Astrocyte (in vitro differentiated cells and primary cell): ENCODE measurements at regions not wholly inside any gene's neighbourhood (a gene's known extent, or its start where the extent isn't known, plus 50 kb on each side); places are given as distances from the start of the nearest gene placed in this dataset.

Source experiments
- DNase-seq: peaks from one replicate; pipeline ENCODE4 v3.0.0-alpha.2; 2010; ENCODE audit warnings: low read depth
- FAIRE-seq: peaks from 2 replicates; lab custom pipeline; 2011; peaks lifted over from hg19 to GRCh38; lab: Jason Lieb, UNC
- H2AFZ ChIP-seq: 2 replicates; pipeline ENCODE4 v1.6.0; 2012; ENCODE audit warnings: low read depth, low read length, inconsistent platforms
- H3K27ac ChIP-seq: 2 replicates; pipeline ENCODE4 v1.5.1; 2011; ENCODE audit warnings: low read depth, low read length, inconsistent platforms
- H3K27me3 ChIP-seq: 2 replicates; pipeline ENCODE4 v1.6.0; 2011; ENCODE audit warnings: low read length, inconsistent platforms; ENCODE audit not compliant: insufficient read depth
- H3K36me3 ChIP-seq: 2 replicates; pipeline ENCODE4 v1.5.1; 2011; ENCODE audit warnings: low read length, inconsistent platforms; ENCODE audit not compliant: insufficient read depth
- H3K4me1 ChIP-seq: 2 replicates; pipeline ENCODE4 v1.5.1; 2011; ENCODE audit warnings: low read length, inconsistent platforms; ENCODE audit not compliant: insufficient read depth
- H3K4me2 ChIP-seq: 2 replicates; pipeline ENCODE4 v1.6.0; 2012; ENCODE audit warnings: low read length, inconsistent platforms
- H3K4me3 ChIP-seq: 2 replicates; pipeline ENCODE4 v1.5.1; 2011; ENCODE audit warnings: low read depth, mild to moderate bottlenecking, low read length, inconsistent platforms; ENCODE audit not compliant: insufficient read depth
- H3K79me2 ChIP-seq: 2 replicates; pipeline ENCODE4 v1.6.0; 2012; ENCODE audit warnings: mild to moderate bottlenecking, low read length, inconsistent platforms; ENCODE audit not compliant: insufficient read depth
- H3K9ac ChIP-seq: 2 replicates; pipeline ENCODE4 v1.6.0; 2012; ENCODE audit warnings: mild to moderate bottlenecking, low read length, inconsistent platforms
- H3K9me3 ChIP-seq: 2 replicates; pipeline ENCODE4 v1.5.1; 2012; ENCODE audit warnings: low read depth, mild to moderate bottlenecking, low read length, inconsistent platforms; ENCODE audit not compliant: insufficient read depth
- H4K20me1 ChIP-seq: 2 replicates; pipeline ENCODE4 v1.6.0; 2012; ENCODE audit warnings: low read length, inconsistent platforms; ENCODE audit not compliant: insufficient read depth
- H3K27ac Mint-ChIP-seq: one replicate; pipeline ENCODE4 v1.8.0; 2021; ENCODE audit warnings: mild to moderate bottlenecking, mixed read lengths; ENCODE audit not compliant: unreplicated experiment
- H3K27me3 Mint-ChIP-seq: one replicate; pipeline ENCODE4 v1.8.0; 2021; ENCODE audit warnings: low read depth, mixed read lengths; ENCODE audit not compliant: unreplicated experiment
- H3K36me3 Mint-ChIP-seq: one replicate; pipeline ENCODE4 v1.8.0; 2021; ENCODE audit warnings: low read depth, mixed read lengths; ENCODE audit not compliant: unreplicated experiment
- H3K4me1 Mint-ChIP-seq: one replicate; pipeline ENCODE4 v1.8.0; 2021; ENCODE audit warnings: low read depth, mixed read lengths; ENCODE audit not compliant: unreplicated experiment
- H3K4me3 Mint-ChIP-seq: one replicate; pipeline ENCODE4 v1.8.0; 2021; ENCODE audit warnings: mild to moderate bottlenecking, moderate library complexity, mixed read lengths; ENCODE audit not compliant: unreplicated experiment
- H3K9me3 Mint-ChIP-seq: one replicate; pipeline ENCODE4 v1.8.0; 2021; ENCODE audit warnings: mild to moderate bottlenecking, mixed read lengths; ENCODE audit not compliant: unreplicated experiment
- CTCF ChIP-seq: IDR thresholded peaks from 2 replicates; pipeline ENCODE4 v1.5.1; 2011; ENCODE audit warnings: low read depth, mild to moderate bottlenecking, inconsistent platforms, low read length, moderate library complexity; ENCODE audit not compliant: insufficient read depth
- EZH2 ChIP-seq: IDR thresholded peaks from 2 replicates; pipeline ENCODE4 v1.6.1; 2012; ENCODE audit warnings: mild to moderate bottlenecking, low read length, inconsistent platforms; ENCODE audit not compliant: insufficient read depth

GRCh38 chr6:119647309-119647708 is 297.7 kb upstream of the MAN1A1 start:
- Histone ChIP-seq H3K4me1 (no peaks in the 10 kb centered on the region), H3K27me3 (no peaks in the 10 kb centered on the region), H3K9me3 (no peaks in the 10 kb centered on the region), H3K4me3 (no peak overlapping the region), H3K27ac (no peak overlapping the region), H4K20me1 (no peaks in the 10 kb centered on the region), H3K9ac (no peak overlapping the region), H3K4me2 (no peak overlapping the region), H3K36me3 (no peaks in the 10 kb centered on the region), H2AFZ (no peak overlapping the region), H3K79me2 (no peaks in the 10 kb centered on the region)
- Mint-ChIP-seq H3K27ac (no peak overlapping the region), H3K4me3 (no peak overlapping the region), H3K27me3 (no peaks in the 10 kb centered on the region), H3K9me3 (no peaks in the 10 kb centered on the region), H3K4me1 (no peaks in the 10 kb centered on the region), H3K36me3 (no peaks in the 10 kb centered on the region)
- peak; percentile 64 for FAIRE-seq
- no peak for TF ChIP-seq EZH2
- no peak for TF ChIP-seq CTCF
- DNase-seq = peak; percentile 74

GRCh38 chr6:119643876-119644275 is 294.3 kb upstream of the MAN1A1 start:
- no peak for FAIRE-seq
- H3K27ac ChIP-seq = no peak overlapping the region
- Mint-ChIP-seq H3K27ac (no peak overlapping the region), H3K27me3 (no peaks in the 10 kb centered on the region), H3K9me3 (no peaks in the 10 kb centered on the region), H3K4me1 (no peaks in the 10 kb centered on the region), H3K4me3 (no peak overlapping the region), H3K36me3 (no peaks in the 10 kb centered on the region)
- no peaks in the 10 kb centered on the region for H3K79me2 ChIP-seq
- H4K20me1 ChIP-seq = no peaks in the 10 kb centered on the region
- H3K9ac ChIP-seq = no peak overlapping the region
- H3K9me3 ChIP-seq = no peaks in the 10 kb centered on the region
- no peak overlapping the region for H3K4me3 ChIP-seq
- no peak overlapping the region for H3K4me2 ChIP-seq
- H3K4me1 ChIP-seq = no peaks in the 10 kb centered on the region
- TF ChIP-seq EZH2 (no peak), CTCF (no peak)
- H2AFZ ChIP-seq = no peak overlapping the region
- peak; percentile 23 for DNase-seq
- H3K36me3 ChIP-seq = no peaks in the 10 kb centered on the region
- H3K27me3 ChIP-seq = no peaks in the 10 kb centered on the region

- Histone ChIP-seq H3K9ac (no peak overlapping the region), H3K4me2 (no peak overlapping the region), H3K4me1 (no peaks in the 10 kb centered on the region), H3K27ac (no peak overlapping the region), H3K9me3 (no peaks in the 10 kb centered on the region), H3K4me3 (no peak overlapping the region), H3K36me3 (no peaks in the 10 kb centered on the region), H3K27me3 (no peaks in the 10 kb centered on the region), H3K79me2 (no peaks in the 10 kb centered on the region), H4K20me1 (no peaks in the 10 kb centered on the region), H2AFZ (no peak overlapping the region)
- TF ChIP-seq CTCF = no peak
- FAIRE-seq (no peak), DNase-seq (no peak)
- Mint-ChIP-seq H3K9me3 (no peaks in the 10 kb centered on the region), H3K36me3 (no peaks in the 10 kb centered on the region), H3K4me3 (no peak overlapping the region), H3K4me1 (no peaks in the 10 kb centered on the region), H3K27me3 (no peaks in the 10 kb centered on the region), H3K27ac (no peak overlapping the region)
Measured at GRCh38 chr6:119637768-119638167, 288.2 kb upstream of the MAN1A1 start.
